Large intestine (tissue), 3 donors: ENCODE measurements at regions not wholly inside any gene's neighbourhood (a gene's known extent, or its start where the extent isn't known, plus 50 kb on each side); places are given as distances from the start of the nearest gene placed in this dataset.

Source experiments
- DNase-seq, 2 donors: peaks; one replicate each; pipeline versions ENCODE4 v3.0.0 to v3.0.0-alpha.2; 2013
- H3K27ac ChIP-seq: one replicate; pipeline ENCODE4 v1.5.1; 2013; ENCODE audit warnings: low read length
- H3K27me3 ChIP-seq: 2 replicates; pipeline ENCODE4 v1.6.1; 2013; ENCODE audit warnings: low read length; ENCODE audit not compliant: control insufficient read depth, insufficient read depth
- H3K36me3 ChIP-seq: 2 replicates; pipeline ENCODE4 v1.6.1; 2013; ENCODE audit warnings: low read length; ENCODE audit not compliant: control insufficient read depth, insufficient read depth
- H3K4me1 ChIP-seq: one replicate; pipeline ENCODE4 v1.6.1; 2013; ENCODE audit warnings: low read length; ENCODE audit not compliant: control insufficient read depth, insufficient read depth
- H3K4me3 ChIP-seq: one replicate; pipeline ENCODE4 v1.5.1; 2013; ENCODE audit warnings: low read length
- H3K9me3 ChIP-seq: one replicate; pipeline ENCODE4 v1.6.1; 2013; ENCODE audit warnings: mild to moderate bottlenecking, low read depth, low read length, moderate library complexity; ENCODE audit not compliant: control insufficient read depth
- WGBS: methylation state at CpG from one replicate; pipeline ENCODE4 v1.1.5; 2013; ENCODE audit warnings: low lambda C conversion rate; ENCODE audit not compliant: insufficient coverage; 5-methylcytosine and 5-hydroxymethylcytosine counted together

DNA sequence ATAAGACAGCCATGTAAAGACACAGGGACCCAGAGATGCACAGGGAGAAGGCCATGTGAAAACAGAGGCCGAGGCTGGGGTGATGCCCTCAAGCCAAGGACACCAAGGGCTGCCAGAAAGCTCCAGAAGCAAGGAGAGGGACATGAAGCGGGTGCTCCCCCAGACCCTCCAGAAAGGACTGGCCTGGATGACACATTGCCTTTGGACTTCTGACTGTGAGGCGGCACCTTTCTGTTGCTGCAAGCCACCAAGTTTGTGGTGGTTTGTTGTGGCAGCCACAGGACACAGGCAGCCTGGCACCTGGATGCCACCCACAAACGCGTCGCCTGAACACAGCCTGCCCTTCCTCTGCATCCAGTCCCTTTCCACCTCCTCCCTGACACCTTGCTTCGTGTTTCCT lies 67.1 kb downstream of the RHOB start:
- no peaks in the 10 kb centered on the region for H3K4me1 ChIP-seq
- no peaks in the 10 kb centered on the region for H3K9me3 ChIP-seq
- WGBS, result no CpG with 5 or more reads among the region's 7 CpGs
- no peak overlapping the region for H3K27ac ChIP-seq
- no peak for DNase-seq
- H3K4me3 ChIP-seq, result no peak overlapping the region
- no peaks in the 10 kb centered on the region for H3K27me3 ChIP-seq
- H3K36me3 ChIP-seq, result no peaks in the 10 kb centered on the region

DNA sequence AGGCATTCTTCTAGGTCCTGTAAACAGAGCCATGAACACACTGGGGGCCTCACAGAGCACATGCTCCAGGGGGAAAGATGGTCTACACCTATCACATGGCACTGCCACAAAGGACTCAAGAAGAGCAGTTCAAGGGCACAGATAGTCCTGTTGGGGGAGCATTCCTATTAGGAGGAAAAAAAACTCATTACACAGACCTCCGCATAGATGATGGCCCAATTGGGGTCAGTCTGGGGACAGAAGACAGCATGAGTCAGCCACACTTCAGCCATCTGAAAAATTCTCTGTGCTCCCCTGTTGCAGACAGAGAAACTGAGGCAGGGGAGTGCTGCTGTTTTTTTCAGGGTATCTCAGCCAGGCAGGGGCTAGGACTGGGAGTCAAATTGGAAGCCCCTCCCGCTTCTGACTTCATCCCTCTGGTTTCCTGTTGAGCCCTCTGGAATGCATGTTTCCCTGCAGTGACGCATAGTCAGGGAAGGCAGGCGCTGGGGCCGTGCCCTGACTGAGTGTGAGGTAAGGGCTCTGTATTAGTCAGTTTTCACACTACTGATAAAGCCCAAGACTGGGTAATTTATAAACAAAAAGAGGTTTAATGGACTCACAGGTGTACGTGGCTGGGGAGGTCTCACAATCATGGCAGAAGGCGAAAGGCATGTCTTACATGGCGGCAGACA lies 67.9 kb downstream of the RHOB start:
- no peak overlapping the region for H3K27ac ChIP-seq
- no peaks in the 10 kb centered on the region for H3K4me1 ChIP-seq
- DNase-seq, result no peak
- no peak overlapping the region for H3K4me3 ChIP-seq
- WGBS, result 79% methylated on average over 2 of the region's 8 CpGs
- no peaks in the 10 kb centered on the region for H3K27me3 ChIP-seq
- no peaks in the 10 kb centered on the region for H3K9me3 ChIP-seq
- no peaks in the 10 kb centered on the region for H3K36me3 ChIP-seq

DNA sequence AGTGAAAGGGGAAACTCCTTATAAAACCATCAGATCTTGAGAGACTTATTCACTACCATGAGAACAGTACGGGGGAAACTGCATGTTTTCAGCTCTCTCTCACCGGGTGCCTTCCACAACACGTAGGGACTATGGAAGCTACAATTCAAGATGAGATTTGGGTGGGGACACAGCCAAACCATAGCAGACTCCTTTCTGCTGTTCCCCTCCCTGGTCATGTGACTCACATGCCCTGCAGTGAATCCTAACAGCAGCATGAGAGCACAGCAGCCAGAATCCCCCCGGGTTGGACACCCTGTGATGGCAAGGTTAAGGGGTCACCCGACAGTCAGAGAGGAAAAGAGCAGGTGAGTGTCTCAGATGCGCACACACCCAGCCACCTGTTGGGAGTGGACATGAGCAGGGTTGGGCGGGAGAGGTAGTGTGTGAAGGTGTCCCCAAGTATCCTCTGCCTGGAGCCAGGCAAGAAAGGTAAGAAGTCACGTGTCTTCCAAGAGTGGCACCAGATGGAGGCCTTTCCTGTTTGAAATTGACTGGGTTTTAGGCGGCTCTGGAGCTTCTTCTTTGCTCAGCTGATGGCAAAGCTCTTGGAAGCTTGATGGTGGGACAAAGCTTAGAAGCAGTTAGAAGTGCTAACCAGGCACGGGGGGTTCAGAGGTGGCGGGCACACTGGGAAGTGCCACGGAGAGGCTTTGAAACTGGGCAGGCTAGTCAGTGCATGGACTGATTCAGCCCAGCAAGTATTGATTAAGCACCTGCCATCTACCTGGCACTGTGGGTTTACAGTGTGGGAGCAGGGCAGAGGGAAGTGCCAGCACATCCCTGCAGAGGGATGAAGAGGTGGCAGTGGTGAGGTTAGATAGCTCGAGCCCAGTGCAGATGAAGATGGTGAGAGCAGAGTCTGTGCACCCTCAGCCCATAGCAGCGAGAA lies 68.7 kb downstream of the RHOB start:
- WGBS, result 80% methylated on average over 1 of the region's 14 CpGs
- Histone ChIP-seq H3K4me1 (no peaks in the 10 kb centered on the region), H3K9me3 (no peaks in the 10 kb centered on the region), H3K36me3 (no peaks in the 10 kb centered on the region), H3K4me3 (no peak overlapping the region), H3K27me3 (no peaks in the 10 kb centered on the region), H3K27ac (no peak overlapping the region)
- DNase-seq, result no peak

DNA sequence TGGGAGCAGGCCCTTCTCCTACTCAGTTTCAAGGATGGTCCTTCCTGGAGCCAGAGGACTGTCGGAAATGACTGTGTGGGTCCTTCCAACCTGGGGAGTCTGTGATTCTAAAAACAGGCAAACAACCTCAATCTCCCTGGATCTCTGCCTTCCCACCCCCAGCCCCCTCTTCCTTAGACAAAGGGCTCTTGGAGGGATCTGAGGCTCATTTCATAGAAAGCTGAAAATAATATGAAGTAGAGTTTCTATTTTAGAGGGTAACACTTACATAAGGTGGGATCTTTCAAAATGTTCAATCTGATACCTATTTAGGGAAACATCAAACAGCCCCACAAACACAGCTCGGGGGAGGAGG lies 69.4 kb downstream of the RHOB start:
- no CpG with 5 or more reads among the region's 2 CpGs for WGBS

DNA sequence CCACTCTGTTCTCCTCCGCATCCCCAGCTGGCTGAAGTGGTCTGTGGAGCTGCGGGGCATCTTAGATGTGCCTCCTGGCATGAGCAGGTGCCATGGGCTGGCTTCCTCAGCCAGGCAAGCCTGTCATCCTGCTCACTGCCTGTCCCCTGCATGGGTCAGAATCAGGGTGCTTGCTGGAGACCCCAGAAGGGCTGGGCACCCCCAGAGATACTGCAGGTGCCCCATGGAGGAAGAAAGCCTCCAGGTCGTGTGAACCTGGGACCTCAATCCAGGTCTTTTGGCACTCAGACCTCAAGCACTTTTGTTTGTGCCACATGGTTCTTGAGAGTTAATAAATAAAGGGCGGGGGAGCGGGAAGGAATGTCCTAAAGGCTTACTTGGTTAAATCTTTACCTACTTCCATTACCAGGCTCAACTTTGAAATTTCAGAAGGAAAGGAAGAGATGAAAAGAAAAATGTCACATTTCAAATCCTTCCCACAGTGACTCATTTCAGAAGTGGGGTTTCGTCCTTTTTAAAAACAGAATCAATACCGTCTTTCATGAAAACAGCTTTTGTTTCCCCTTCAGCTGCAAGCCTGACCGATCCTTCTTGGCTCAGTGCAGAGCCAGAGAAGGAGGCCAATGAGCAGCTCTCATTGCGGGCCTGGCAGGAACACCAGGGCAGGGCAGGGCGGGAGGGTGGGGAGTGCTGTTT lies 69.9 kb downstream of the RHOB start:
- Histone ChIP-seq H3K36me3 (no peaks in the 10 kb centered on the region), H3K4me3 (no peak overlapping the region), H3K27ac (no peak overlapping the region), H3K4me1 (no peaks in the 10 kb centered on the region), H3K27me3 (no peaks in the 10 kb centered on the region), H3K9me3 (no peaks in the 10 kb centered on the region)
- no peak for DNase-seq
- WGBS, result 53% methylated on average over 3 of the region's 10 CpGs

More for the DNA sequence above, 69.4 kb downstream of the RHOB start:
- Histone ChIP-seq H3K27ac (no peak overlapping the region), H3K4me3 (no peak overlapping the region), H3K36me3 (no peaks in the 10 kb centered on the region), H3K27me3 (no peaks in the 10 kb centered on the region), H3K9me3 (no peaks in the 10 kb centered on the region), H3K4me1 (no peaks in the 10 kb centered on the region)
- DNase-seq, result no peak

DNA sequence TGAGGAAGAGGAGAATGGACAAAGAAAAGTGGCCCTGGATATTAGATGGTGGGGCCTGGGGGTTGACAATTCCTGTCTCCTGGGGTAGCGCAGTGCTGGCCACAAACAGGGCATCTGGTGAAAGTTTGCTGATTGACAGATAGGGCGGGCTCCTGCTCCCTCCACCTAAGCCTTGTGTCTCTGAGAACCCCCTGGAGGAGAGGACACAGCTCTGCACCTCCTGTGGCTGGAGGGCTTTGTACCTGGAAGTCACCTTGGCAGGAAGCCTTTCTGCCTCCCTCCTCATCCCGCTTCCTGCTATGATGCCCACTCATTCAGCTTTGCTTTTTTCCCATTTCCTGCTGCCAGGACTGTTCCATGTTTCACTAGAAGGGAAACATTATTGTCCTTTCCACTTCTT lies 72.4 kb downstream of the RHOB start:
- H3K36me3 ChIP-seq, result no peaks in the 10 kb centered on the region
- no peak for DNase-seq
- H3K4me1 ChIP-seq, result no peaks in the 10 kb centered on the region
- H3K9me3 ChIP-seq, result no peaks in the 10 kb centered on the region
- no peaks in the 10 kb centered on the region for H3K27me3 ChIP-seq
- WGBS, result no CpG with 5 or more reads among the region's 3 CpGs
- H3K4me3 ChIP-seq, result no peak overlapping the region
- H3K27ac ChIP-seq, result no peak overlapping the region

DNA sequence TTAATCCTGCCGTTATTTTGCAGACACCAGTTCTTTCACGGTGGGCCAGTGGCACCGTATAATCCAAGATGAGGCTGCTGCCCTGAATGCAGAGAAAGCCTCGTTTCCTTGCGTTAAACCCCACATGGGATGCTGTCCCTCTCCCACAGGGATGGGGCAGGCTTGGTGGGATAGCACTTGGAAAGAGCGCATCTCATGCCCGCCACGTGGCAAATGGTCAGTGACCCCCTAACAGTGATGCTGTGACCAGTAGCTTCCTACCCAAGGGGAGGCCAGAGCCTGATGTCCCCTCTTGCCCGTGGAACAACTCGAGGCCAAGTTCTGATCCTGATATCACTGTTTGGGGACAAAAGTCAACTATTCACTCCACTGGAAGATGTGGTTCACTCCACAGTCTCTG lies 73.3 kb downstream of the RHOB start:
- no CpG with 5 or more reads among the region's 10 CpGs for WGBS
- Histone ChIP-seq H3K36me3 (no peaks in the 10 kb centered on the region), H3K27me3 (no peaks in the 10 kb centered on the region)

DNA sequence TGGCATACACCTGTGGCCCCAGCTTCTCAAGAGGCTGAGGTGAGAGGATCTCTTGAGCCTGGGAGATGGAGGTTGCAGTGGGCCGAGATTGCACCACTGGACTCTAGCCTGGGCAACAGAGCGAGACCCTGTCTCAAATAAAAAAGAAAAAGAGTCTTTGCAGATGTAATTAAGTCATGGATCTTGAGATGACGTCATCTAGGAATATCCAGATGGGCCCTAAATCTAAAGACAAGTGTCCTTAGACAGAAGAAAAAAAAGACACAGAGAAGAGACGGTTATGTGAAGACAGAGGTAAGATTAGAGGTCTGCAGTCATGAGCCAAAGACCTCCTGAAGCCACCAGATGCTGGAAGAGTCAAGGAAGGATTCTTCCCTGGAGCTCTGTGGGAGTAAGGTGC lies 74.3 kb downstream of the RHOB start:
- 100% methylated on average over 1 of the region's 4 CpGs for WGBS
- no peak for DNase-seq
- no peaks in the 10 kb centered on the region for H3K9me3 ChIP-seq
- no peak overlapping the region for H3K27ac ChIP-seq
- no peaks in the 10 kb centered on the region for H3K27me3 ChIP-seq
- no peaks in the 10 kb centered on the region for H3K36me3 ChIP-seq
- H3K4me1 ChIP-seq, result no peaks in the 10 kb centered on the region
- H3K4me3 ChIP-seq, result no peak overlapping the region

More for the DNA sequence above, 73.3 kb downstream of the RHOB start:
- Histone ChIP-seq H3K4me1 (no peaks in the 10 kb centered on the region), H3K27ac (no peak overlapping the region), H3K4me3 (no peak overlapping the region), H3K9me3 (no peaks in the 10 kb centered on the region)
- DNase-seq, result no peak

GRCh38 chr2:20521682-20522189 lies 74.9 kb downstream of the RHOB start:
- Histone ChIP-seq H3K9me3 (no peaks in the 10 kb centered on the region), H3K27ac (no peak overlapping the region), H3K27me3 (no peaks in the 10 kb centered on the region), H3K36me3 (no peaks in the 10 kb centered on the region), H3K4me3 (no peak overlapping the region), H3K4me1 (no peaks in the 10 kb centered on the region)
- no CpG with 5 or more reads among the region's 11 CpGs for WGBS
- no peak for DNase-seq

DNA sequence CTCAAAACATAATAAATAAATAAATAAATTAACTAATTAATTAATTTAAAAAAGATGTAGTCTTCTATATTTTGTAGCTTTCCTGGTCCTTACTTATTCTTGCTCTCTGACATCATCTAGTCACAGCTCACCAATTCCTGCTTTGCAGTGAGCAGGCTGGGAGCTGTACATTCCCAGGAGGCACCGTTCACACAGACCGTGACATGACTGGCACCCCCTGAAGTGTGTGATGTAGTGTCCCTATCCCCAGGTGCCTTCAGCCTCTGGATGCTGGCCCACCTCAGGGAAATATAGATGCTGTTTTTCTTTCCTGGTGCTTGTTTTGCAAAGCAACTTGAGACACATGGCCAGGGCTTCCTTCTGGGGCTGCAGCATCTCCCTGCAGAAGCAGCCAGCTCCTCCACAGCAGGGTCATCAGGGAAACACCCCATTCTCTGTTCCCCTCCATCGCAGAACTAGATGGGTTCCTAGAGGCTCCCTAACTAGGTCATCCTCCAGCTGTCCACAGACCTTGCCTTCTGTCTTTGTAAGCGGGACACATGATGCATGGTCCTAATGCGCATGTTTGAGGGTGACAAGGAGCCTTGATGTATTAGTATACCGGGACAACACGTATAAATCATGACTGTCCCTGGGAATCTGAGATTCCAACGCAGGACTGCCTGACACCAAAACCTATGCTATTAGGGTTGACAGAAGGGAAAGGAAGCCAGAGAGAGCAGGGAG lies 76.4 kb downstream of the RHOB start:
- Histone ChIP-seq H3K9me3 (no peaks in the 10 kb centered on the region), H3K4me1 (no peaks in the 10 kb centered on the region), H3K4me3 (no peak overlapping the region), H3K36me3 (no peaks in the 10 kb centered on the region), H3K27ac (no peak overlapping the region), H3K27me3 (no peaks in the 10 kb centered on the region)
- WGBS, result no CpG with 5 or more reads among the region's 8 CpGs
- no peak for DNase-seq
